ENCODE measurements at regions not wholly inside any gene's neighbourhood (a gene's known extent, or its start where the extent isn't known, plus 50 kb on each side); places are given as distances from the start of the nearest gene placed in this dataset.

DNA sequence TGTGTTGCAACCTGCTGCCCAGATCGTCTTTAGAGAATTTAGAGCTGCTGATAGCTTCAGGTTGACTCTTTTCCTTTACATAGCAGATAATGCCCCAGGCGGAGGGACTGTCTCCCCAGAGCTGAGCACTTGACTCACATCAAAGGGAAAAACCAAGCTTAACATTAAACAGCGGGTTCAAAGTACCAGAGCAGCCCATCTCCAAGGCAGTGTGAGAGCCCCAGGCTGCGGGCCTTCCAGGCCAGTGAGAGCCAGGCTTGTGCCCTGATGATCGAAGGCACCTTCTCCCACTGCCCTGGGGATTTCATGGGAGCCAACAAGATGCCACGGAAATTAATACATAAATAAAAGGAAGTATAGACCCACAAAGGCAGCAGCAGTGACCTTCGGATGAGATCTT is 275.6 kb downstream of the XXYLT1 start:
- Histone ChIP-seq H3K27ac (ENCODE audit: low read depth, low read length) (no peak overlapping the region), H3K79me2 (ENCODE audit: control insufficient read depth, low read length) (no peaks in the 10 kb centered on the region), H3K4me3 (ENCODE audit: low read length) (no peak overlapping the region), H3K9me3 (ENCODE audit: control insufficient read depth, insufficient read depth, low read length) (no peaks in the 10 kb centered on the region), H3K36me3 (ENCODE audit: control insufficient read depth, low read length) (no peaks in the 10 kb centered on the region), H3K4me1 (ENCODE audit: control insufficient read depth, low read length) (peaks cover 4% of the 10 kb centered on the region; the same call in 1 of the 2 replicates), H3K9me2 (replicated peaks; ENCODE audit: control insufficient read depth, low read length) (no peaks in the 10 kb centered on the region), H3F3A (ENCODE audit: control insufficient read depth, insufficient read depth) (peaks cover 14% of the 10 kb centered on the region), H3K27me3 (ENCODE audit: control insufficient read depth, low read length) (peaks cover 5% of the 10 kb centered on the region; the same call in 1 of the 2 replicates), H4K20me1 (ENCODE audit: control insufficient read depth, insufficient read depth, low read depth, low read length) (no peaks in the 10 kb centered on the region), H3K4me2 (ENCODE audit: low read length) (no peak overlapping the region)
- no peak for TF ChIP-seq EZH2phosphoT487 (IDR thresholded peaks at IDR 0.05; ENCODE audit: borderline replicate concordance, low read length)
- TF ChIP-seq, protein P1, sequence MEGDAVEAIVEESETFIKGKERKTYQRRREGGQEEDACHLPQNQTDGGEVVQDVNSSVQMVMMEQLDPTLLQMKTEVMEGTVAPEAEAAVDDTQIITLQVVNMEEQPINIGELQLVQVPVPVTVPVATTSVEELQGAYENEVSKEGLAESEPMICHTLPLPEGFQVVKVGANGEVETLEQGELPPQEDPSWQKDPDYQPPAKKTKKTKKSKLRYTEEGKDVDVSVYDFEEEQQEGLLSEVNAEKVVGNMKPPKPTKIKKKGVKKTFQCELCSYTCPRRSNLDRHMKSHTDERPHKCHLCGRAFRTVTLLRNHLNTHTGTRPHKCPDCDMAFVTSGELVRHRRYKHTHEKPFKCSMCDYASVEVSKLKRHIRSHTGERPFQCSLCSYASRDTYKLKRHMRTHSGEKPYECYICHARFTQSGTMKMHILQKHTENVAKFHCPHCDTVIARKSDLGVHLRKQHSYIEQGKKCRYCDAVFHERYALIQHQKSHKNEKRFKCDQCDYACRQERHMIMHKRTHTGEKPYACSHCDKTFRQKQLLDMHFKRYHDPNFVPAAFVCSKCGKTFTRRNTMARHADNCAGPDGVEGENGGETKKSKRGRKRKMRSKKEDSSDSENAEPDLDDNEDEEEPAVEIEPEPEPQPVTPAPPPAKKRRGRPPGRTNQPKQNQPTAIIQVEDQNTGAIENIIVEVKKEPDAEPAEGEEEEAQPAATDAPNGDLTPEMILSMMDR (IDR thresholded peaks at IDR 0.05; ENCODE audit: low read depth, low read length, poor library complexity, severe bottlenecking), result no peak

DNA sequence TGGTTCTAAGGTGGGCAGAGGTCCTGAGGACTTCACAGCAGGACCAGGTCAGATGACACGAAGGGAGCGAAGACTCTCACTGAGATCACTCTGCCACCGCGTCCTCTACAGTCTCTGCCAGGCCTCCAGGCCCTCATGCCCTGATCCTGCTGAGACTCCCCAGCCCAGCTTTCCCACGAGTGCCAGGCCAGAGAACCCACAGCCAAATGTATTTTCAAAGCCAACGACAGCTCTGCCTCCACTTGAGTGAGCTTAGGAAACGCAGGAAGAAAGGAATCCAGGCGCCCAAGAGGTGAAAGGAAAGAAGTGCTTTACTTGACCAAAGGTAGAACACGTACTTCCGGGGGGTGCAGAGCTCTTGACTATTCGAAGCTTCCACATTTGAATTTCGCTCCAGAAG is 275.0 kb downstream of the XXYLT1 start:
- no peak for TF ChIP-seq EZH2phosphoT487 (IDR thresholded peaks at IDR 0.05; ENCODE audit: borderline replicate concordance, low read length)
- TF ChIP-seq, protein P1 (IDR thresholded peaks at IDR 0.05; ENCODE audit: low read depth, low read length, poor library complexity, severe bottlenecking), result no peak
- H3K27me3 ChIP-seq (ENCODE audit: control insufficient read depth, low read length), result peaks cover 5% of the 10 kb centered on the region; the same call in 1 of the 2 replicates
- H3K4me3 ChIP-seq (ENCODE audit: low read length), result no peak overlapping the region
- no peaks in the 10 kb centered on the region for H3K9me3 ChIP-seq (ENCODE audit: control insufficient read depth, insufficient read depth, low read length)
- no peaks in the 10 kb centered on the region for H3K9me2 ChIP-seq (replicated peaks; ENCODE audit: control insufficient read depth, low read length)
- peaks cover 14% of the 10 kb centered on the region for H3F3A ChIP-seq (ENCODE audit: control insufficient read depth, insufficient read depth)
- H3K4me2 ChIP-seq (ENCODE audit: low read length), result no peak overlapping the region
- no peak overlapping the region for H3K27ac ChIP-seq (ENCODE audit: low read depth, low read length)
- H3K4me1 ChIP-seq (ENCODE audit: control insufficient read depth, low read length), result no peaks in the 10 kb centered on the region
- H4K20me1 ChIP-seq (ENCODE audit: control insufficient read depth, insufficient read depth, low read depth, low read length), result no peaks in the 10 kb centered on the region
- no peaks in the 10 kb centered on the region for H3K79me2 ChIP-seq (ENCODE audit: control insufficient read depth, low read length)
- no peaks in the 10 kb centered on the region for H3K36me3 ChIP-seq (ENCODE audit: control insufficient read depth, low read length)

DNA sequence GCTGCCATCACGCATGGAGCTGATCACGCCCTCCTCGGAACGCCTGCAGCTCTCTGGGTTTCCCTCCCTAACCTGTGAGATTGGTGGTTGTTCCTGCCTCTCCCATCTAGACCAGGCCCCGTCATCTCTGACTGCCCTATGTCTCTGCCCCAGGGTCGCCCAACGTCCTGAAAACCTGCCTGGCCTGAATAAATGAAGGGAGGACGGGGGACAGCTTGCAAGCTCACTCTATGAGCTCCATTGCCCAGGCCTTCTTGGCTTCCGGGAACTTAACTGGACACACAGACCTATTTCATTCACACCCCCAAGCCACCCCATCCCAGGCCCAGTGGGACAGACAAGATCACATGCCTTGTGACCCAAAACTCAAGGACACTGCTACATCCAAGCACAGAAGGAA is 274.2 kb downstream of the XXYLT1 start:
- Histone ChIP-seq H3K9me3 (ENCODE audit: control insufficient read depth, insufficient read depth, low read length) (no peaks in the 10 kb centered on the region), H3K36me3 (ENCODE audit: control insufficient read depth, low read length) (no peaks in the 10 kb centered on the region), H3F3A (ENCODE audit: control insufficient read depth, insufficient read depth) (peaks cover 9% of the 10 kb centered on the region), H3K79me2 (ENCODE audit: control insufficient read depth, low read length) (no peaks in the 10 kb centered on the region), H3K4me2 (ENCODE audit: low read length) (no peak overlapping the region), H3K27me3 (ENCODE audit: control insufficient read depth, low read length) (peaks cover 10% of the 10 kb centered on the region), H4K20me1 (ENCODE audit: control insufficient read depth, insufficient read depth, low read depth, low read length) (no peaks in the 10 kb centered on the region), H3K4me1 (ENCODE audit: control insufficient read depth, low read length) (peaks cover 1% of the 10 kb centered on the region), H3K4me3 (ENCODE audit: low read length) (no peak overlapping the region), H3K27ac (ENCODE audit: low read depth, low read length) (no peak overlapping the region), H3K9me2 (replicated peaks; ENCODE audit: control insufficient read depth, low read length) (no peaks in the 10 kb centered on the region)
- TF ChIP-seq EZH2phosphoT487 (IDR thresholded peaks at IDR 0.05; ENCODE audit: borderline replicate concordance, low read length), result no peak
- TF ChIP-seq, protein P1 (IDR thresholded peaks at IDR 0.05; ENCODE audit: low read depth, low read length, poor library complexity, severe bottlenecking), result no peak

Data from DOHH2 (cell line).